Coronary artery (tissue), 2 donors: ENCODE measurements at regions not wholly inside any gene's neighbourhood (a gene's known extent, or its start where the extent isn't known, plus 50 kb on each side); places are given as distances from the start of the nearest gene placed in this dataset.

Source experiments
- DNase-seq: peaks from one replicate; pipeline ENCODE4 v3.0.0-alpha.2; 2017; ENCODE audit warnings: low spot score
- H3K27ac ChIP-seq, 2 donors: fragments of 200-600 bp; sonication (generic); one replicate each; pipeline ENCODE4 v1.5.1; 2016 to 2019
- H3K4me3 ChIP-seq: fragments of 200-600 bp; sonication (generic); 2 replicates; pipeline ENCODE4 v1.5.1; 2016; ENCODE audit warnings: mild to moderate bottlenecking, moderate library complexity
- CTCF ChIP-seq: fragments of 200-600 bp; sonication (generic); IDR thresholded peaks from one replicate; pipeline ENCODE4 v1.5.1; 2019; ENCODE audit warnings: antibody characterized with exemption

- no peak for TF ChIP-seq CTCF
- Histone ChIP-seq H3K4me3 (no peak overlapping the region), H3K27ac (no peak overlapping the region)
- DNase-seq, result no peak
These were observed 223.1 kb downstream of the RNF144A start for GRCh38 chr2:7140306-7140705.

GRCh38 chr2:7145707-7146106 lies 228.5 kb downstream of the RNF144A start:
- Histone ChIP-seq H3K27ac (no peak overlapping the region), H3K4me3 (no peak overlapping the region)
- TF ChIP-seq CTCF, result no peak
- no peak for DNase-seq

- no peak for DNase-seq
- TF ChIP-seq CTCF, result no peak
- Histone ChIP-seq H3K4me3 (no peak overlapping the region), H3K27ac (no peak overlapping the region)
These were observed 228.9 kb downstream of the RNF144A start for GRCh38 chr2:7146151-7146550.

- TF ChIP-seq CTCF, result no peak
- Histone ChIP-seq H3K4me3 (no peak overlapping the region), H3K27ac (no peak overlapping the region)
- DNase-seq, result no peak
These were observed 237.4 kb downstream of the RNF144A start for GRCh38 chr2:7154656-7155055.

- TF ChIP-seq CTCF, result no peak
- no peak overlapping the region for H3K27ac ChIP-seq
- DNase-seq, result no peak
- H3K4me3 ChIP-seq, result no peak overlapping the region
These were observed 244.3 kb downstream of the RNF144A start for GRCh38 chr2:7161501-7161900.

GRCh38 chr2:7165736-7166135 lies 248.5 kb downstream of the RNF144A start:
- no peak for DNase-seq
- Histone ChIP-seq H3K4me3 (no peak overlapping the region), H3K27ac (no peak overlapping the region)
- TF ChIP-seq CTCF, result no peak

GRCh38 chr2:7167801-7168411 lies 250.7 kb downstream of the RNF144A start:
- Histone ChIP-seq H3K4me3 (no peak overlapping the region), H3K27ac (no peak overlapping the region)
- TF ChIP-seq CTCF, result no peak
- DNase-seq, result no peak
